Sigmoid colon (tissue), 4 donors: ENCODE measurements at regions not wholly inside any gene's neighbourhood (a gene's known extent, or its start where the extent isn't known, plus 50 kb on each side); places are given as distances from the start of the nearest gene placed in this dataset.

Experiments used
- CTCF ChIP-seq, 4 experiments: fragments of 450-650 bp in 3 of 4; fragments of 200-600 bp in 1 of 4; IDR thresholded peaks; one replicate each; pipeline ENCODE4 v1.5.1; 2016 to 2019; ENCODE audit warnings: antibody characterized with exemption in 4 of 4, mild to moderate bottlenecking in 3 of 4, moderate library complexity in 2 of 4
- EP300 ChIP-seq, 4 donors: sonication (generic); formaldehyde crosslinking; IDR thresholded peaks; one replicate each; pipeline ENCODE4 v1.6.1; 2017; ENCODE audit warnings: antibody characterized with exemption in 4 of 4
- POLR2A ChIP-seq, 2 donors: fragments of 450-650 bp; IDR thresholded peaks; one replicate each; pipeline ENCODE4 v1.6.1; 2016; ENCODE audit warnings: antibody characterized with exemption in 2 of 2, mild to moderate bottlenecking in 2 of 2, moderate library complexity in 2 of 2

- TF ChIP-seq CTCF (IDR thresholded peaks at IDR 0.05) (no peak), EP300 (IDR thresholded peaks at IDR 0.05) (no peak), POLR2A (IDR thresholded peaks at IDR 0.05) (no peak)
Measured at GRCh38 chr22:27372364-27372763, 429.2 kb downstream of the MN1 start.
